ENCODE measurements at regions not wholly inside any gene's neighbourhood (a gene's known extent, or its start where the extent isn't known, plus 50 kb on each side); places are given as distances from the start of the nearest gene placed in this dataset.
"Not testable (repeated sequence)": the region's sequence is repeated elsewhere in the genome, so short reads cannot be mapped to it uniquely, and the experiment has no call there.

DNA sequence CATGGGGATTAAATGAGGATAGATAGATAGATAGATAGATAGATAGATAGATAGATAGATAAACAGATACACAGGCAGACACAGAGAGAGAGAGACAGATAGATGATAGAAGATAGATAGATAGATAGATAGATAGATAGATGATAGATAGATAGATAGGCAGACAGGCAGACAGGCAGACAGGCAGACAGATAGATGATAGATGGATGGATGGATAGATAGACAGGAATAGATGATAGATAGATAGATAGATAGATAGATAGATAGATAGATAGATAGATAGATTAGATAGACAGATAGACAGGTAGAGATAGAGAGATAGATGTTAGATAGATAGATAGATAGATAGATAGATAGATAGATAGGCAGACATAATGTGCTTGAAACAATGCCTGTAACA, 137.3 kb downstream of the MED10 start:
- FAIRE-seq: not testable (repeated sequence)

GRCh38 chr5:6236858-6237481, 141.4 kb downstream of the MED10 start:
- DNase-seq (ENCODE audit: insufficient read length, low spot score): no peak
- FAIRE-seq: no peak

More for the DNA sequence above, 137.3 kb downstream of the MED10 start:
- DNase-seq (ENCODE audit: insufficient read length, low spot score): not testable (repeated sequence)

DNA sequence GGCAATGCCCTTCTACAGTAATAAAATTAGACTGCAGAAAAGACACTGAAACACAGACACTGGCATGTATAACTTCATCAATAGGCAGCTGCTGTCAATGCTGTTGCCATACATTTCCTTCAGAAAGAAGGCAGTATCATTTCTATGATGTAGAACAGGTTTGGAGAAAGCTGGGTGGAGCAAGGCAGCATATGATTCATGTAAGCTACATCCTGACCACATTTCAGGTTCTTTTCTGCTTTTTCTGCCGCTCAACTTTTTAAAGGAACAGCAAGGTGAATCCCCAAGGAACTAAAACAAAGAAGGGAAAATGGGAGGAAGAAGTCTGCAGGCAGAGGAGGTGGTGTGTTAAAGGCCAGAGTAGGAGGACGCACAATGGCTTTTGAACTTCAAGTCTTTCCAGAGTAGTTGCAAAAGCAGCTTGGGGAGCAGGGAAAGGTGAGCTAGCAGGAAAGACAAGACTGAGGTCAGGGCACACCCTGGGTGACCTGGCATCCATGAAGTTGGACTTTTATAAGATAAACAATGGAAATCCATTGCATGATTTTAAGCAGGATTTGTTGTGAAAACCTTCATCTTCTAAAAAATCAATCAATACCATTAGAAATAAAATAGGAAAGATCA, 142.1 kb downstream of the MED10 start:
- no peak for DNase-seq (ENCODE audit: insufficient read length, low spot score)
- FAIRE-seq: no peak

DNA sequence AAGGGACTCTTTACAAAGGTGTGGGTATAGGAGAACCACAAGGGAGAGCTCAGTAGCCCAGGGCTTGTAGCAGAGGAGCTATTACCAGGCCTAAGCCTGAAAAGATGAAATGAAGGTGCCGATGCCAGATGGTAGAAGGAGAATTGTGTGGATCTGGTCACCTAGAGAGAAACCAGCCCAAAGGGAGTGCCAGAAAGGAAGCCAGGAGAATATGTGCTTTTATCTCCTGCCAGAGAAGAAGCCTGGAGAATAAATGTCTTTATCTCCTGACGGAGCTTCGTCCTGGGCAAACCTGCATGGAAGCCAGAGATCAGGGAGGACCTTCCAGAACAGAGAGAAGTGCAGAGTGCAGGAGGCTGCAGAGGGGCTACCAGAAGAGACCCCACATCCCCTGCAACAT, 142.6 kb downstream of the MED10 start:
- no peak for FAIRE-seq

GRCh38 chr5:6228257-6229250, 149.8 kb downstream of the MED10 start:
- no peak for DNase-seq (ENCODE audit: insufficient read length, low spot score)

More for the DNA sequence above, 142.6 kb downstream of the MED10 start:
- DNase-seq (ENCODE audit: insufficient read length, low spot score): no peak

GRCh38 chr5:6225121-6225607, 153.2 kb downstream of the MED10 start:
- FAIRE-seq (no peak), DNase-seq (ENCODE audit: insufficient read length, low spot score) (no peak)

More at GRCh38 chr5:6228257-6229250, 149.8 kb downstream of the MED10 start:
- no peak for FAIRE-seq

DNA sequence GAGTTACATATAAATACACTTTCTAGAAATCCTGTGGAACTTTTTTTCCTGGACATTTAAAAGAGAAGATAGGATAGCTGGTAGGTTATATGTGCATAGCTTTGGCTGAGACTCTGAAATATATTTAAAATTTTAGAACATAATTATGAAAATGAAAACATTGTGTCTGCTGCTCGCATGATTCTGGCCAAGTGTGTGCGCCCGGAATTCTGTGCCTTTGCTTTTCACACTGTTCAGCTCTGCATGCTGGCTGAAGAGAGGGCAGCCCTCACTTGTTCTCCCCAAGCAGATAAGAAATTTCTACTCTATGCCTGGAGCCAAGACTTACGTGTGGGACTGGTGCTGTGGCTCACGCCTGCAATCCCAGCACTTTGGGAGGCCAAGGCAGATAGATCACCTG, 153.9 kb downstream of the MED10 start:
- FAIRE-seq (no peak), DNase-seq (ENCODE audit: insufficient read length, low spot score) (no peak)

GRCh38 chr5:6222899-6223298, 155.4 kb downstream of the MED10 start:
- no peak for FAIRE-seq
- no peak for DNase-seq (ENCODE audit: insufficient read length, low spot score)

DNA sequence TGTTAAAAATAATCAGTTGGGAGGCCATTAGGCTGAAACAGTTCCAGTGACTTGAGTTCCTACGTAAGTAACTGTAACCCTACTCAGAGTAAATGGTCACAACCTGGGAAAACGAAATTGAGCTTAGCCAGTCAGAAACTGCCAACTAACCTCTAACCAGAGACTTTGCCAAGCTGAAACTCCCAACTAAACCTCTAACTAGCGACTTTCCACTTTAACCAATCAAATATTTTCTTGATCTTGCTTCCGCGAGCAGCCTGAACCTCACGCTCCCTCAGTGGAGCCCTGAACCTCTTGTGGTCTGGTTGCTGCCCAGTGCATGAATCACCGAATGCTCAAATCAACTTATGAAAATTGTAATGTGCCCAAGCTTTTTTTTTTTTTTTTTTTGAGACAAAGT, 156.2 kb downstream of the MED10 start:
- FAIRE-seq: no peak
- no peak for DNase-seq (ENCODE audit: insufficient read length, low spot score)

- DNase-seq (ENCODE audit: insufficient read length, low spot score) (no peak), FAIRE-seq (no peak)
Measured at GRCh38 chr5:6221141-6221626, 157.2 kb downstream of the MED10 start.

DNA sequence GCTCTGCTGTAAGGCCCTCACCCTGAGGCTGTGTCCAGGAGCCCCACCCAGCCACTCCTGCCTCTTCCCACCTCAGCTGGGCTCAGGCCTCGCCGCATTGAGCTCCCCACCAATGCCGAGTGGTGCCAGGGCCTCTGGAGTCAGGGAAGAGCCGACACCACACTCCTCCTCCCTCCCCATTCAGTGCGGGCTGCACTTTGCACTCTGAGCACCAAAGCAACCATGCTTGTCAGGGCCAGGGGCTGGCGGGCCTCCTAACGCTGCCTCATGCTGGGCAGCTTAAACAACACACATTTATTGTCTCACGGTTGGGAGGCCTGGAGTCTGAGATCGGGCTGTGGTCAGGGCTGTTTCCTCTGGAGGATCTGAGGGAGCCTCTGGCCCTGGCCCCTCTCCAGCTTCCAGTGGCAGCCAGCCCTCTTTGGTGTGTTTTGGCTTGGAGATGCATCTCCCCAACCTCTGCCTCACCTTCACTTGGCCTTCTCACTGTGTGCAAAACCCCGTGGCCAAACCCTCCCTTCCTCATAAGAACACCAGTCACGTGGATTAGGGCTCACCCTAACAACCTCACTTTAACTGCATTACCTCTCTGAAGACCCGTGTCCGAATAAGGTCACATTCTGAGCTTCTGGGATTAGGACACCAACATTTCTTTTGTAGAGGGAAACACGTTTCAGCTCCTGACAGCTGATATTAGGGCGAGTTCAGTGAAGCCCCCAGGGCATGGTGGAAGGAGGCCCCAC, 157.8 kb downstream of the MED10 start:
- DNase-seq (ENCODE audit: insufficient read length, low spot score) (no peak), FAIRE-seq (no peak)

GRCh38 chr5:6218517-6218916, 159.8 kb downstream of the MED10 start:
- no peak for DNase-seq (ENCODE audit: insufficient read length, low spot score)
- no peak for FAIRE-seq

DNA sequence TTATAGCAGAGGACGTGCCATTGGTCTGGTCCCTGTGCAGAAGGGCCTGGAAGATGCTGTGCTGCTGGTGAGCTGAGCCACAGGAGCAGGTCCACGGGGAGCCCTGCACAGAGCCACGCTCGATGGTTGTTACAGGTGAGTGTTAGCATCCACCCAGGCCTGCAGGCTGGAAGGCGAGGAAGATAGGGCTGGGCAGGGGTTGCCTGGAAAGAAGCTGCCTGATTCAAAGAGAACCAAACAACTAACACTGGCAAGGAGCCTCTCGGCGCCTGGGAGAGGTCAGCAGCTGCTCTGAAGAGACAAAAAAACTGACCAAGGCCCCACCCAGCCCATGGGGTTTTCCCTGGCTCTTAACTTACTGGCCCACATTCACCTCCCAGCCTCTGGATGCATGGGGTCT, 160.2 kb downstream of the MED10 start:
- no peak for DNase-seq (ENCODE audit: insufficient read length, low spot score)
- no peak for FAIRE-seq

DNA sequence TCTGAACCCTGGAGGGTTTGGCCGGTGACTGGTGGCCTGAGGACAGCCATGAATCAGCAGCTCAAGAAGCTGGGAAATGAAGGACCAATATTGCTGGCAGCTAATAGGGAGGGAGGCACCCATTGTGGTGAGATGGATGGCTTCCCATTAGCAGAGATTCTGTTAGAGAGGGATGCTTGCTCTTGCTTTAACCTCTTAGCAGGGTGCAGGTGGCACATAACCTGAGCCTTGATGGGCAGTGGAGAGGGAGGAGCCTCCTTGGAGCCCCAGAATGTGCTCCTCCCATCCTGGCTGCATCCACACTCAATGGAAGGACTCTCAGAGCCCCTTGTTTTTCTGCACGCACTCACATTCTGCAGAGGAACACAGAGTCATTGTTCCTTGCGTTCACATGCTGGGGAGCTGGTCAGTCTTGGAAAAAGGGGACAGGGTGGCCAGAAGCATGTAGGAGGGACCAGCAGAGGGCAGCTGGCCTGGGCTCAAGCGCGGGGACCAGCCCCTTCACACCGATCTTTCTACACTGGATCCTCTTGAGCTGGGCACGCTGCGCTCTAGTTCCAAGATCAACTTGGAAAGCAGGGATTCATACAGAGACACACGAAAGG, 161.8 kb downstream of the MED10 start:
- FAIRE-seq: no peak

GRCh38 chr5:6215891-6216290, 162.5 kb downstream of the MED10 start:
- FAIRE-seq (no peak), DNase-seq (ENCODE audit: insufficient read length, low spot score) (no peak)

More for the DNA sequence above, 161.8 kb downstream of the MED10 start:
- DNase-seq (ENCODE audit: insufficient read length, low spot score): no peak

- FAIRE-seq: no peak
Measured at GRCh38 chr5:6212244-6212643, 166.1 kb downstream of the MED10 start.

GRCh38 chr5:6206501-6206900, 171.8 kb downstream of the MED10 start:
- FAIRE-seq: no peak
- no peak for DNase-seq (ENCODE audit: insufficient read length, low spot score)

More at GRCh38 chr5:6212244-6212643, 166.1 kb downstream of the MED10 start:
- no peak for DNase-seq (ENCODE audit: insufficient read length, low spot score)

DNA sequence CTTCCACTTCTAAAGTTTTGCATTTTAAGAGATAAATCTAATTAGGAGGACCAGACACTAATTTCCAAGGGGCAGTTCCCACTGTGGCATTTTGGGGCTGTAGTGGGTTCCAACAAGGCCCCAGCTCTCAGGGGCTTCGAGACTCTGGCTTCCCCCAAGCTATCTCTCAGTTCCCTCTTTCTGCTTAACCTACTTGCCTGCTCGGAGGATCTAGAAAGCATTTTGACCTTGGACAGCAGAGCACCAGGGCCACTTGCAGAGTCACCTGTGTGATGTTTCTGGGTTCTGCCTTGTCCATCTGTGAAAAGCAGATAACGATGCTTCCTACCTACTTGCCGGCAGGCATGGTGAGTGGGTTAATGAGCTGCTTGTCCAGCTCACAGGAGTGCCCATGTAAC, 175.4 kb downstream of the MED10 start:
- FAIRE-seq (no peak), DNase-seq (ENCODE audit: insufficient read length, low spot score) (no peak)

- FAIRE-seq (no peak), DNase-seq (ENCODE audit: insufficient read length, low spot score) (no peak)
Measured at GRCh38 chr5:6202149-6202967, 176.0 kb downstream of the MED10 start.
